Ectodermal cell (in vitro differentiated cells): ENCODE measurements at regions not wholly inside any gene's neighbourhood (a gene's known extent, or its start where the extent isn't known, plus 50 kb on each side); places are given as distances from the start of the nearest gene placed in this dataset.
"Not testable (repeated sequence)": the region's sequence is repeated elsewhere in the genome, so short reads cannot be mapped to it uniquely, and the experiment has no call there.

Experiments used
- H3K27ac ChIP-seq: 2 replicates; pipeline ENCODE4 v1.7.0; 2013; ENCODE audit warnings: mild to moderate bottlenecking, low read depth, low read length; ENCODE audit not compliant: insufficient read depth, poor library complexity, severe bottlenecking
- H3K27me3 ChIP-seq: 2 replicates; pipeline ENCODE4 v1.7.0; 2013; ENCODE audit warnings: mild to moderate bottlenecking, low read length; ENCODE audit not compliant: insufficient read depth, control insufficient read depth, poor library complexity, severe bottlenecking
- H3K36me3 ChIP-seq: one replicate; pipeline ENCODE4 v1.7.0; 2013; ENCODE audit warnings: low read length; ENCODE audit not compliant: control insufficient read depth, insufficient read depth
- H3K4me1 ChIP-seq: one replicate; pipeline ENCODE4 v1.7.0; 2013; ENCODE audit warnings: low read length; ENCODE audit not compliant: control insufficient read depth, insufficient read depth
- H3K4me3 ChIP-seq: 2 replicates; pipeline ENCODE4 v1.7.0; 2013; ENCODE audit warnings: low read depth, low read length, control low read depth; ENCODE audit not compliant: insufficient read depth
- H3K9me3 ChIP-seq: 2 replicates; pipeline ENCODE4 v1.7.0; 2013; ENCODE audit warnings: mild to moderate bottlenecking, low read length, moderate library complexity; ENCODE audit not compliant: control insufficient read depth
- WGBS, 2 experiments: methylation state at CpG; one replicate each; pipeline ENCODE4 v1.1.7; 2013; ENCODE audit warnings: missing lambda C conversion rate in 2 of 2; 5-methylcytosine and 5-hydroxymethylcytosine counted together

DNA sequence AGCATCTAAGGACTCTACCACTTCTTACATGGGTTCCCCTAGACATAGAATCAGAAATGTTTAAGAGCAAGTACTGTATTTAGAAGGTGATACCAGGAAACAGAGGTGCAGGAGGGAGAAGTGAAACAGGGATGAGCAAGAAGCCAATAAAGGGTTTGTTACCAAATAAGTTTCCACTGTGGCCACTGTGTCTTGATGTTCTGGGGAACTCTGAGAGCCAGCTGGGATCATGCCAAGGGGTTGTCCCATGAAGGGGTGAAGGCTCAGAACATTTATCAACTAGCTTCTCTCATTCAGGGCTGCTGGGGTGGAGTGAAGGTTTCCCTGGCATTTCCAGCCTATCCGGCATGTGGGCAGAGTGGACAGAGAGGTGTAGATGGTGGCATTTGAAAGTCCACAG, 147.1 kb upstream of the SH3BP4 start:
- WGBS, 2 experiments = 94 to 100% methylated on average over 1 of the region's 1 CpG
- no peaks in the 10 kb centered on the region for H3K36me3 ChIP-seq
- H3K4me1 ChIP-seq = no peaks in the 10 kb centered on the region
- H3K27me3 ChIP-seq = no peaks in the 10 kb centered on the region
- H3K4me3 ChIP-seq = no peak overlapping the region
- H3K27ac ChIP-seq = no peak overlapping the region
- H3K9me3 ChIP-seq = no peaks in the 10 kb centered on the region

DNA sequence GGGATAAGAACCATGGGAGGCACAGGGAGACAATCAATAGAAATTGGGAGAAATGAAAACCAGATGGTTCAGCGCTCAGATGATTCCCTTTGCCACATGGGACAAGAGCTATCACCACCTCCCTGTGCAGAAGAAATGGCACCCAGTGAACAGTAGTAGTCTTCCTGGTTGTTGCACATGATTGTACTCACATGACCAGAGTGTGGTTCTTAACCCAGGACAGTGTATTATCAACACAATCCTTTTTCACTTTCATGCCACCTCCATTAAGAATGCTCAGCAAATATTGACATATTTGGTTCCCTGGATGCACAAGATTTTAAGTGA, 149.0 kb upstream of the SH3BP4 start:
- Histone ChIP-seq H3K4me3 (no peak overlapping the region), H3K27ac (no peak overlapping the region), H3K27me3 (no peaks in the 10 kb centered on the region), H3K9me3 (no peaks in the 10 kb centered on the region), H3K36me3 (no peaks in the 10 kb centered on the region), H3K4me1 (no peaks in the 10 kb centered on the region)
- 94 to 96% methylated on average over 1 of the region's 1 CpG for WGBS, 2 experiments

DNA sequence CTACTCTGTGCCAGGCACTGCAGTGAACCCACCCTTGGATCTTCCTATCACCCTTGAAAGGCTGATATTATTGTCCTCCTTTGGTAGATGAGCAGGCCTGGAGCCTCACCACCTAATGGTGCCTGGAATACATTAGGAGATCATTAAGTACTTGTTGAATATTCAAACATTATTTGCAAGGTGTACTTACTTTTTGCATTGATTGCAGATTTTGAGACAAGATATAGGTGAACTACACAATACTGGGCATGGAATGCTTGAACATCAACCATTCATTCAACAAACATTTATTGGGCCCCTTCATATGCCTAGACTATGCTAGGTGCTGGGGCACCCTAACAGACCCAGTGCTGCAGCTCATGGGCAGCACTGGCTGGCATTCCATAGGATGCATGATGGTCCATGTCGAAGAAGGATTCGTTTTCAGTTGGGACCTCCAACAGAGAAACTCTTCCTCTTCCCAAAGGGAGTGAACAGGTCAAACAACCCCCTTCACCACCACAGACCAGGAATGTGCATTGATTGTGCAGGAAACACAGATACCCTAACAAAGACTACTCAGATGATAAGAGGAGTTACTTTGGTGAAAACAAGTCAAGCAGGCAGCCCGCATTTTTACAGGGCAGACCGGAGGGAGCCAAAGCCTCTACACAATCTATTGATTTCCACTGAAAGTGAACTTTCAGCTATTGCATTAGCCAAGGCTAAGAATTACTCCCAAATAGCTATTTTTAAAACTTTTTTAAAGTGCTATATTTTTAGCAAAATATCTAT, 149.6 kb upstream of the SH3BP4 start:
- 94 to 95% methylated on average over 4 of the region's 4 CpGs for WGBS, 2 experiments
- H3K9me3 ChIP-seq = no peaks in the 10 kb centered on the region

GRCh38 chr2:234797566-234798250, 154.1 kb upstream of the SH3BP4 start:
- Histone ChIP-seq H3K9me3 (no peaks in the 10 kb centered on the region), H3K27ac (no peak overlapping the region), H3K4me3 (no peak overlapping the region), H3K36me3 (no peaks in the 10 kb centered on the region), H3K4me1 (peaks cover 11% of the 10 kb centered on the region), H3K27me3 (no peaks in the 10 kb centered on the region)
- WGBS, 2 experiments = 84 to 86% methylated on average over 15 of the region's 15 CpGs

More for the DNA sequence above, 149.6 kb upstream of the SH3BP4 start:
- Histone ChIP-seq H3K4me3 (no peak overlapping the region), H3K36me3 (no peaks in the 10 kb centered on the region), H3K4me1 (no peaks in the 10 kb centered on the region), H3K27ac (no peak overlapping the region), H3K27me3 (no peaks in the 10 kb centered on the region)

GRCh38 chr2:234796045-234796591, 155.7 kb upstream of the SH3BP4 start:
- H3K27ac ChIP-seq = no peak overlapping the region

GRCh38 chr2:234795272-234795920, 156.4 kb upstream of the SH3BP4 start:
- no peaks in the 10 kb centered on the region for H3K36me3 ChIP-seq
- no peaks in the 10 kb centered on the region for H3K27me3 ChIP-seq
- no peak overlapping the region for H3K4me3 ChIP-seq
- no peak overlapping the region for H3K27ac ChIP-seq
- no peaks in the 10 kb centered on the region for H3K9me3 ChIP-seq
- H3K4me1 ChIP-seq = peaks cover 15% of the 10 kb centered on the region
- 84 to 89% methylated on average over 6 of the region's 6 CpGs for WGBS, 2 experiments

More at GRCh38 chr2:234796045-234796591, 155.7 kb upstream of the SH3BP4 start:
- WGBS, 2 experiments = 92% methylated on average over 8 of the region's 8 CpGs
- H3K4me3 ChIP-seq = no peak overlapping the region
- H3K9me3 ChIP-seq = no peaks in the 10 kb centered on the region
- peaks cover 15% of the 10 kb centered on the region for H3K4me1 ChIP-seq
- H3K27me3 ChIP-seq = no peaks in the 10 kb centered on the region
- H3K36me3 ChIP-seq = no peaks in the 10 kb centered on the region

DNA sequence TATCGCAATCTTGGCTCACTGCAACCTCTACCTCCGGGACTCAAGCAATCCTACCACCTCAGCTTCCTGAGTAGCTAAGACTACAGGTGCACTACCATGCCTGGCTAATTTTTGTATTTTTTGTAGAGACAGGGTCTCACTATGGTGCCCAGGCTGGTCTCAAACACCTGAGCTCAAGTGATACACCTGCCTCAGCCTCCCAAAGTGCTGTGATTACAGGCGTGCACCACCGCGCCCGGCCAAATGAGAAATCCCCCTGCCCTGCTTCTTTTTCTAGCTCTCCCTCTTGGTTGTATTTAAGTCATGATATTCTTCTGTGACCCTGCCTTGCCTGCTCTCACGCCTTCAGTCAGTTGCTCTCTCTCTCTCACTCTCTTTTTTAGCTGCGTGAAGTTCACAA, 157.0 kb upstream of the SH3BP4 start:
- 91 to 96% methylated on average over 8 of the region's 8 CpGs for WGBS, 2 experiments
- H3K4me3 ChIP-seq = no peak overlapping the region
- H3K9me3 ChIP-seq = no peaks in the 10 kb centered on the region
- H3K27me3 ChIP-seq = no peaks in the 10 kb centered on the region
- H3K27ac ChIP-seq = no peak overlapping the region
- H3K4me1 ChIP-seq = peaks cover 15% of the 10 kb centered on the region
- H3K36me3 ChIP-seq = no peaks in the 10 kb centered on the region

- Histone ChIP-seq H3K9me3 (no peaks in the 10 kb centered on the region), H3K27me3 (no peaks in the 10 kb centered on the region), H3K27ac (no peak overlapping the region), H3K4me1 (peaks cover 21% of the 10 kb centered on the region), H3K4me3 (no peak overlapping the region), H3K36me3 (no peaks in the 10 kb centered on the region)
- WGBS, 2 experiments = 72 to 74% methylated on average over 8 of the region's 8 CpGs
Observed at GRCh38 chr2:234793212-234793785, 158.5 kb upstream of the SH3BP4 start.

- Histone ChIP-seq H3K4me3 (no peak overlapping the region), H3K36me3 (no peaks in the 10 kb centered on the region), H3K4me1 (peaks cover 21% of the 10 kb centered on the region), H3K27ac (peak overlapping the region; percentile 48), H3K9me3 (no peaks in the 10 kb centered on the region), H3K27me3 (no peaks in the 10 kb centered on the region)
- WGBS, 2 experiments = 42 to 51% methylated on average over 18 of the region's 18 CpGs
Observed at GRCh38 chr2:234792621-234793022, 159.2 kb upstream of the SH3BP4 start.

GRCh38 chr2:234792096-234792495, 159.7 kb upstream of the SH3BP4 start:
- H3K27ac ChIP-seq, H3K27me3 ChIP-seq, H3K36me3 ChIP-seq, H3K9me3 ChIP-seq, H3K4me3 ChIP-seq: not testable (repeated sequence)
- peaks cover 21% of the 10 kb centered on the region for H3K4me1 ChIP-seq
- WGBS, 2 experiments = 88 to 91% methylated on average over 8 of the region's 8 CpGs
